WTC11 (cell line): ENCODE measurements at regions not wholly inside any gene's neighbourhood (a gene's known extent, or its start where the extent isn't known, plus 50 kb on each side); places are given as distances from the start of the nearest gene placed in this dataset.

Experiments
- ATAC-seq: fragments of 200-7000 bp; cut with Tn5 transposase; 2 replicates; pipeline ENCODE4 v1.10.0; 2021; ENCODE audit warnings: mild to moderate bottlenecking, moderate library complexity
- CTCF ChIA-PET: fragments of 300-600 bp; sonication (Branson Sonifier 250); formaldehyde crosslinking; loops from one replicate; lab custom pipeline; 2021; ENCODE audit warnings: antibody characterized with exemption; lab: Charles Lee
- POLR2A ChIA-PET: fragments of 350-600 bp; sonication (Branson Sonifier 250); formaldehyde crosslinking; loops from one replicate; lab custom pipeline; 2021; ENCODE audit warnings: antibody characterized with exemption; lab: Charles Lee
- DNase-seq: peaks from one replicate; pipeline ENCODE4 v3.0.0; 2021; ENCODE audit warnings: low spot score
- H3K27ac Mint-ChIP-seq: 2 replicates; pipeline ENCODE4 v1.8.0; 2021; ENCODE audit warnings: mixed read lengths
- H3K27me3 Mint-ChIP-seq: 2 replicates; pipeline ENCODE4 v1.8.0; 2021; ENCODE audit warnings: low read depth, mild to moderate bottlenecking, moderate library complexity, mixed read lengths
- H3K36me3 Mint-ChIP-seq: 2 replicates; pipeline ENCODE4 v1.8.0; 2021; ENCODE audit warnings: mixed read lengths
- H3K4me1 Mint-ChIP-seq: 2 replicates; pipeline ENCODE4 v1.8.0; 2022; ENCODE audit warnings: mixed read lengths
- H3K4me3 Mint-ChIP-seq: 2 replicates; pipeline ENCODE4 v1.8.0; 2021; ENCODE audit warnings: mild to moderate bottlenecking, moderate library complexity, mixed read lengths
- H3K9me3 Mint-ChIP-seq: 2 replicates; pipeline ENCODE4 v1.8.0; 2021; ENCODE audit warnings: mixed read lengths
- AR ChIP-seq: fragments of 250-450 bp; sonication (Bioruptor Pico); IDR thresholded peaks from 2 replicates; pipeline ENCODE4 v1.9.0; 2021; ENCODE audit warnings: mild to moderate bottlenecking
- ATF1 ChIP-seq: sonication (generic); formaldehyde crosslinking; IDR thresholded peaks from 2 replicates; pipeline ENCODE4 v1.8.1; 2023; ENCODE audit warnings: mild to moderate bottlenecking, moderate library complexity, missing genetic modification reagents
- ELF4 ChIP-seq: sonication (generic); formaldehyde crosslinking; IDR thresholded peaks from 2 replicates; pipeline ENCODE4 v1.8.1; 2022; ENCODE audit warnings: low read depth, mild to moderate bottlenecking, moderate library complexity, missing genetic modification reagents
- ETV6 ChIP-seq: sonication (generic); formaldehyde crosslinking; IDR thresholded peaks from 2 replicates; pipeline ENCODE4 v1.8.1; 2022; ENCODE audit warnings: mild to moderate bottlenecking, missing genetic modification reagents
- FOXJ3 ChIP-seq: sonication (generic); formaldehyde crosslinking; IDR thresholded peaks from 2 replicates; pipeline ENCODE4 v1.9.0; 2021; ENCODE audit warnings: missing genetic modification reagents, mild to moderate bottlenecking, borderline replicate concordance
- FOXP1 ChIP-seq: sonication (generic); formaldehyde crosslinking; IDR thresholded peaks from 2 replicates; pipeline ENCODE4 v1.8.0; 2022; ENCODE audit warnings: missing genetic modification reagents, mild to moderate bottlenecking, moderate library complexity, borderline replicate concordance
- GTF2I ChIP-seq: fragments of 250-450 bp; sonication (Bioruptor Pico); conservative IDR thresholded peaks from 2 replicates; pipeline ENCODE4 v1.4.0; 2021; ENCODE audit warnings: mild to moderate bottlenecking
- HMGA2 ChIP-seq: fragments of 250-450 bp; sonication (Bioruptor Pico); IDR thresholded peaks from 2 replicates; pipeline ENCODE4 v1.4.0; 2021; ENCODE audit warnings: mild to moderate bottlenecking, moderate library complexity
- MXD4 ChIP-seq: fragments of 250-450 bp; sonication (Bioruptor Pico); IDR thresholded peaks from 2 replicates; pipeline ENCODE4 v1.8.0; 2021; ENCODE audit warnings: mild to moderate bottlenecking, moderate library complexity, borderline replicate concordance
- MYBL2 ChIP-seq: sonication (generic); formaldehyde crosslinking; IDR thresholded peaks from 2 replicates; pipeline ENCODE4 v1.8.1; 2023; ENCODE audit warnings: mild to moderate bottlenecking, moderate library complexity, missing genetic modification reagents
- NFATC4 ChIP-seq: fragments of 250-450 bp; sonication (Bioruptor Pico); IDR thresholded peaks from 2 replicates; pipeline ENCODE4 v1.9.0; 2021; ENCODE audit warnings: mild to moderate bottlenecking
- NR2C2 ChIP-seq: sonication (generic); formaldehyde crosslinking; IDR thresholded peaks from 2 replicates; pipeline ENCODE4 v1.8.0; 2022; ENCODE audit warnings: mild to moderate bottlenecking, missing genetic modification reagents
- OVOL2 ChIP-seq: fragments of 250-450 bp; sonication (Bioruptor Pico); IDR thresholded peaks from 2 replicates; pipeline ENCODE4 v1.9.0; 2021; ENCODE audit warnings: mild to moderate bottlenecking, borderline replicate concordance
- RORB ChIP-seq: fragments of 250-450 bp; sonication (Bioruptor Pico); IDR thresholded peaks from 2 replicates; pipeline ENCODE4 v1.9.0; 2021; ENCODE audit warnings: mild to moderate bottlenecking
- SMAD3 ChIP-seq: sonication (generic); formaldehyde crosslinking; IDR thresholded peaks from 2 replicates; pipeline ENCODE4 v1.8.0; 2022; ENCODE audit warnings: missing genetic modification reagents, mild to moderate bottlenecking, borderline replicate concordance
- SMAD4 ChIP-seq: sonication (generic); formaldehyde crosslinking; IDR thresholded peaks from 2 replicates; pipeline ENCODE4 v1.8.0; 2022; ENCODE audit warnings: mild to moderate bottlenecking, missing genetic modification reagents
- STAT6 ChIP-seq: sonication (generic); formaldehyde crosslinking; conservative IDR thresholded peaks from 2 replicates; pipeline ENCODE4 v1.8.1; 2023; ENCODE audit warnings: mild to moderate bottlenecking, low read depth, missing genetic modification reagents, moderate library complexity
- ZNF121 ChIP-seq: sonication (generic); formaldehyde crosslinking; IDR thresholded peaks from 2 replicates; pipeline ENCODE4 v1.8.0; 2023; ENCODE audit warnings: missing genetic modification reagents
- ZNF138 ChIP-seq: sonication (generic); formaldehyde crosslinking; conservative IDR thresholded peaks from 2 replicates; pipeline ENCODE4 v1.8.1; 2022; ENCODE audit warnings: mild to moderate bottlenecking, moderate library complexity, missing genetic modification reagents
- ZNF232 ChIP-seq: sonication (generic); formaldehyde crosslinking; IDR thresholded peaks from 2 replicates; pipeline ENCODE4 v1.8.0; 2022; ENCODE audit warnings: mild to moderate bottlenecking, missing genetic modification reagents
- ZNF263 ChIP-seq: sonication (generic); formaldehyde crosslinking; IDR thresholded peaks from 2 replicates; pipeline ENCODE4 v1.8.1; 2022; ENCODE audit warnings: low read depth, mild to moderate bottlenecking, moderate library complexity, missing genetic modification reagents
- ZNF416 ChIP-seq: fragments of 250-450 bp; sonication (Bioruptor Pico); IDR thresholded peaks from 2 replicates; pipeline ENCODE4 v1.9.0; 2021; ENCODE audit warnings: mild to moderate bottlenecking, inconsistent platforms
- TF ChIP-seq, protein P1 (sequence below): sonication (generic); formaldehyde crosslinking; IDR thresholded peaks from 2 replicates; pipeline ENCODE4 v1.8.0; 2022; ENCODE audit warnings: mild to moderate bottlenecking, missing genetic modification reagents
- TF ChIP-seq, protein P2 (sequence below): sonication (generic); formaldehyde crosslinking; IDR thresholded peaks from 2 replicates; pipeline ENCODE4 v1.8.0; 2023; ENCODE audit warnings: mild to moderate bottlenecking, missing genetic modification reagents

- POLR2A ChIA-PET: no interaction called here
- no peak for ATAC-seq
- DNase-seq: no peak
- no peaks in the 10 kb centered on the region for H3K4me1 Mint-ChIP-seq
- peaks cover 7% of the 10 kb centered on the region for H3K9me3 Mint-ChIP-seq
- no peak overlapping the region for H3K4me3 Mint-ChIP-seq
- H3K27me3 Mint-ChIP-seq: no peaks in the 10 kb centered on the region; the same call in 1 of the 2 replicates
- peaks cover 3% of the 10 kb centered on the region; the same call in 1 of the 2 replicates for H3K36me3 Mint-ChIP-seq
- no peak overlapping the region for H3K27ac Mint-ChIP-seq
- CTCF ChIA-PET: no interaction called here
- no peak for TF ChIP-seq NFATC4 (CRISPR knock-in tag)
- TF ChIP-seq GTF2I: no peak
- TF ChIP-seq ZNF232 (CRISPR knock-in tag): no peak
- TF ChIP-seq ZNF121 (CRISPR knock-in tag): no peak
- TF ChIP-seq ATF1: no peak
- no peak for TF ChIP-seq ZNF416 (CRISPR knock-in tag)
- no peak for TF ChIP-seq FOXJ3 (CRISPR knock-in tag)
- TF ChIP-seq, protein P1, sequence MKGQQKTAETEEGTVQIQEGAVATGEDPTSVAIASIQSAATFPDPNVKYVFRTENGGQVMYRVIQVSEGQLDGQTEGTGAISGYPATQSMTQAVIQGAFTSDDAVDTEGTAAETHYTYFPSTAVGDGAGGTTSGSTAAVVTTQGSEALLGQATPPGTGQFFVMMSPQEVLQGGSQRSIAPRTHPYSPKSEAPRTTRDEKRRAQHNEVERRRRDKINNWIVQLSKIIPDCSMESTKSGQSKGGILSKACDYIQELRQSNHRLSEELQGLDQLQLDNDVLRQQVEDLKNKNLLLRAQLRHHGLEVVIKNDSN (CRISPR knock-in tag): no peak
- no peak for TF ChIP-seq RORB
- TF ChIP-seq STAT6 (CRISPR knock-in tag): no peak
- no peak for TF ChIP-seq MXD4 (CRISPR knock-in tag)
- TF ChIP-seq MYBL2 (CRISPR knock-in tag): no peak
- TF ChIP-seq OVOL2 (CRISPR knock-in tag): no peak
- TF ChIP-seq SMAD4 (CRISPR knock-in tag): no peak
Observed at GRCh38 chr13:22665506-22665905, 515.3 kb upstream of the SGCG start.

DNA sequence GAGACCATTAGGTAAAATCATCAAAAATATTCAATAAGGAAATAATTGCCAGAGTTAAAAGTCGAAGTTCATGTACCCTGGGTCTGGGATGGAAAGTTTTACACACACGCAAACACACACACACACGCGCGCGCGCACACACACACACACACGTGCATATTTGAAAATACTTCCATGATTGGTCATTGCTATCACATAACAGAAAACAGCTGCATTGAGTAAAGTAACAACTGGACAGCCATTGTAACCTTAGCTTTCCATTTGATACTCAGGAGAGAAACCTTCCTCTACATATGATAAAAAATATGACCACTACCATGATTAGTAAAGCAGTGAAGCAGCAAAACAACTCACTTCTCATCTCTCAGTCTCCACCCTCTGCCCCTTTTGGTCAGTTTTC lies 490.0 kb upstream of the SGCG start:
- no peaks in the 10 kb centered on the region for H3K4me1 Mint-ChIP-seq
- peaks cover 21% of the 10 kb centered on the region for H3K36me3 Mint-ChIP-seq
- CTCF ChIA-PET: no interaction called here
- TF ChIP-seq, protein P2, sequence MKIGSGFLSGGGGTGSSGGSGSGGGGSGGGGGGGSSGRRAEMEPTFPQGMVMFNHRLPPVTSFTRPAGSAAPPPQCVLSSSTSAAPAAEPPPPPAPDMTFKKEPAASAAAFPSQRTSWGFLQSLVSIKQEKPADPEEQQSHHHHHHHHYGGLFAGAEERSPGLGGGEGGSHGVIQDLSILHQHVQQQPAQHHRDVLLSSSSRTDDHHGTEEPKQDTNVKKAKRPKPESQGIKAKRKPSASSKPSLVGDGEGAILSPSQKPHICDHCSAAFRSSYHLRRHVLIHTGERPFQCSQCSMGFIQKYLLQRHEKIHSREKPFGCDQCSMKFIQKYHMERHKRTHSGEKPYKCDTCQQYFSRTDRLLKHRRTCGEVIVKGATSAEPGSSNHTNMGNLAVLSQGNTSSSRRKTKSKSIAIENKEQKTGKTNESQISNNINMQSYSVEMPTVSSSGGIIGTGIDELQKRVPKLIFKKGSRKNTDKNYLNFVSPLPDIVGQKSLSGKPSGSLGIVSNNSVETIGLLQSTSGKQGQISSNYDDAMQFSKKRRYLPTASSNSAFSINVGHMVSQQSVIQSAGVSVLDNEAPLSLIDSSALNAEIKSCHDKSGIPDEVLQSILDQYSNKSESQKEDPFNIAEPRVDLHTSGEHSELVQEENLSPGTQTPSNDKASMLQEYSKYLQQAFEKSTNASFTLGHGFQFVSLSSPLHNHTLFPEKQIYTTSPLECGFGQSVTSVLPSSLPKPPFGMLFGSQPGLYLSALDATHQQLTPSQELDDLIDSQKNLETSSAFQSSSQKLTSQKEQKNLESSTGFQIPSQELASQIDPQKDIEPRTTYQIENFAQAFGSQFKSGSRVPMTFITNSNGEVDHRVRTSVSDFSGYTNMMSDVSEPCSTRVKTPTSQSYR (CRISPR knock-in tag): no peak
- TF ChIP-seq MYBL2 (CRISPR knock-in tag): no peak
- TF ChIP-seq AR: no peak
- no peak for TF ChIP-seq SMAD3 (CRISPR knock-in tag)
- TF ChIP-seq ELF4 (CRISPR knock-in tag): no peak
- no peak for TF ChIP-seq HMGA2 (CRISPR knock-in tag)
- TF ChIP-seq MXD4 (CRISPR knock-in tag): no peak
- TF ChIP-seq ETV6 (CRISPR knock-in tag): no peak
- no peak for TF ChIP-seq ZNF263 (CRISPR knock-in tag)
- TF ChIP-seq FOXP1 (CRISPR knock-in tag): no peak
- TF ChIP-seq ZNF138 (CRISPR knock-in tag): no peak
- TF ChIP-seq NR2C2 (CRISPR knock-in tag): no peak
- POLR2A ChIA-PET: no interaction called here
- ATAC-seq: no peak
- H3K27ac Mint-ChIP-seq: no peak overlapping the region
- no peaks in the 10 kb centered on the region for H3K27me3 Mint-ChIP-seq
- no peak overlapping the region for H3K4me3 Mint-ChIP-seq
- H3K9me3 Mint-ChIP-seq: peaks cover 37% of the 10 kb centered on the region
- DNase-seq: no peak
